GM12872 (cell line): ENCODE measurements at regions not wholly inside any gene's neighbourhood (a gene's known extent, or its start where the extent isn't known, plus 50 kb on each side); places are given as distances from the start of the nearest gene placed in this dataset.

Source experiments
- TF ChIP-seq, protein P1 (sequence below): IDR thresholded peaks from 3 replicates; pipeline ENCODE4 v1.5.1; 2011; ENCODE audit warnings: low read depth, mild to moderate bottlenecking, low read length, moderate library complexity; ENCODE audit not compliant: insufficient read depth

DNA sequence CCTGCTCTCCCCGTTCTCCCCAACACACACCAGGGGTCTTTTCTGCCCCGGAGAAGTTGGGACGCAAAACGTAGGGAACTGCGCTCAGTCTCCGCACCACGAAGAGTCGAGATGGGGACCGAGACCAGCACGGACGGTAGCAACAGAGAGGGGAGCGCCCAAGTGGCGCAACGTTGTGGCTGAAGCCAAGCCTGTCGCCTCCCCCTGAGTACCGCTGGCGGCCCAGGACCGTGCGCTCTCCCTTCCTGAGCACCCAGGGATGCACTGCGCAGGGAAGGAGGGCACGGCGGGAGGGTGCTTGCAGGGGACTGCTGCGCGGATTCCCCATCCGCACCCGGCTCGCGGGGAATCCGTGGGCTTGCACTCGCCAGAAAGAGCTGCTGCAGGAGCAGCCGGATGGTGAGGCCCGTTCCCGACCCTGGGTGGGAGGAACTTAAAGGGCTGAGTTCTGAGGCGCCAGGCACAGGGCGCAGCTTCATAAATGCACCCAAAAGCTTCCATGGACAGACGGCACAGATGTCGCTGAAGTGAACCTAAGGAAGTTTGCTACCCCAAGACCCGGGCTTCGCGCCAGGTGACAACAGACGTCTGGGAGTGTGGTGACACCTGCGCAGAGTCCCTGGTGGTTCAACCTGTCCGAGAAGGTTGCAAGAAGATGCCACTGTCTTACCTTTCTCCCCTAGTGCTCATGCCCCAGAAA, 178.7 kb downstream of the TBXT start:
- TF ChIP-seq, protein P1, sequence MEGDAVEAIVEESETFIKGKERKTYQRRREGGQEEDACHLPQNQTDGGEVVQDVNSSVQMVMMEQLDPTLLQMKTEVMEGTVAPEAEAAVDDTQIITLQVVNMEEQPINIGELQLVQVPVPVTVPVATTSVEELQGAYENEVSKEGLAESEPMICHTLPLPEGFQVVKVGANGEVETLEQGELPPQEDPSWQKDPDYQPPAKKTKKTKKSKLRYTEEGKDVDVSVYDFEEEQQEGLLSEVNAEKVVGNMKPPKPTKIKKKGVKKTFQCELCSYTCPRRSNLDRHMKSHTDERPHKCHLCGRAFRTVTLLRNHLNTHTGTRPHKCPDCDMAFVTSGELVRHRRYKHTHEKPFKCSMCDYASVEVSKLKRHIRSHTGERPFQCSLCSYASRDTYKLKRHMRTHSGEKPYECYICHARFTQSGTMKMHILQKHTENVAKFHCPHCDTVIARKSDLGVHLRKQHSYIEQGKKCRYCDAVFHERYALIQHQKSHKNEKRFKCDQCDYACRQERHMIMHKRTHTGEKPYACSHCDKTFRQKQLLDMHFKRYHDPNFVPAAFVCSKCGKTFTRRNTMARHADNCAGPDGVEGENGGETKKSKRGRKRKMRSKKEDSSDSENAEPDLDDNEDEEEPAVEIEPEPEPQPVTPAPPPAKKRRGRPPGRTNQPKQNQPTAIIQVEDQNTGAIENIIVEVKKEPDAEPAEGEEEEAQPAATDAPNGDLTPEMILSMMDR: no peak

- TF ChIP-seq, protein P1: no peak
Observed at GRCh38 chr6:165988302-165988756, 179.3 kb downstream of the TBXT start.

GRCh38 chr6:165987483-165988301, 180.0 kb downstream of the TBXT start:
- TF ChIP-seq, protein P1: no peak

DNA sequence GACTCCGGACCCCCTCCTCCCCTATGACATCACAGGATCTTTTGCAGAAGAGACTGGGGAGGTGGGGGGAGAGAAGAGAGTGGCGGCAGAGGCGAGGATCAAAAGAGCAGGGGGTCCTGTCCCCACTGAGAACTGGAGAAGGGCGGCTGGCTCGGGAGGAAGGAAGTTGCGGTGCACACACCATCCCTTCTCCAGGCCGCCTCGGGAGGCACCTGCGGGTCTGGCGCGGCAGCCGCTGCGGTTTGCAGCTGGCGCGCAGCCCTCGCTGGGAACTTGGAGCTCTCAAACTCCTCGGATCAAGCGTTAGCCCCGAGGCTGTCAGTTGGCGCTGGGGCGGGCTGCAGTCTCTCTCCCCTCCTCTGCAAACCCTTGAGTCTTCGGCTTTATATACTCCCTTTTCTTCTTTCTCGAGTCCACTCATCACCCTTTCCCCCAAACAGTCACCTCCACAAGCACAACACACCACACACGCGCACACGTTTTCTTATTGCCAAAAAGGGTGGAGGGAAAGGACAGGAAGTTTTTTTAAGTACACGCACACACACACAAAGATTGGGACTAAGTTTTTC, 180.7 kb downstream of the TBXT start:
- TF ChIP-seq, protein P1: no peak

DNA sequence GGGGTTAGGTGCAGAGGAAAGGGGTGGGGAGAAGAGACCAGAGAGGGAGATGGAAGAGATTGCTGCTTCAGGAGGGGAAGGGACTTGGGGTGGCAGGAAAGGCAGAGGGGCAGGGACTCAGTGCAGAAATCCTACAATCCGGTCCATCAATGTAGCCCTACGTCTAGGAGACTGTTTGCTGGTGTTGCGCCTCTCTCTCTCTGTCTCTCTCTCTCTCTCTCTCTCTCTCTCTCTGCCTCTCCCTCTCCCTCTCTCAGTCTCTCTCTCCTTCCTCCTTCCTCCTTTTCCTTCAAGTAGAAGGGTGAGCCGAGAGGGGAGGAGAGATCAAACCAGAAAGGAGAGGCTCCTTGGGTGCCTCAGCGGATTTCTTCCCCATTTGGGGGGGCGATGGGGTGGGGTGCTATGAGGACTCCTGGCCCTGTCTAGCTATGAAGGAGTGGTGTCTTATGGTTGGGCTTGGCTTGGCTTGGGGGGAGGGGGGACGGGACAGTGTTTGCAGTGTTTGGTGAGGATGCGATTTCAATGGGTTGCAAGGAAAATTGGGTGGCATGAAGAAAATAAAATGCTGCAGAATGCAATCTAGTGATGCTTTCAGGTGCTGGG, 181.2 kb downstream of the TBXT start:
- TF ChIP-seq, protein P1: no peak

DNA sequence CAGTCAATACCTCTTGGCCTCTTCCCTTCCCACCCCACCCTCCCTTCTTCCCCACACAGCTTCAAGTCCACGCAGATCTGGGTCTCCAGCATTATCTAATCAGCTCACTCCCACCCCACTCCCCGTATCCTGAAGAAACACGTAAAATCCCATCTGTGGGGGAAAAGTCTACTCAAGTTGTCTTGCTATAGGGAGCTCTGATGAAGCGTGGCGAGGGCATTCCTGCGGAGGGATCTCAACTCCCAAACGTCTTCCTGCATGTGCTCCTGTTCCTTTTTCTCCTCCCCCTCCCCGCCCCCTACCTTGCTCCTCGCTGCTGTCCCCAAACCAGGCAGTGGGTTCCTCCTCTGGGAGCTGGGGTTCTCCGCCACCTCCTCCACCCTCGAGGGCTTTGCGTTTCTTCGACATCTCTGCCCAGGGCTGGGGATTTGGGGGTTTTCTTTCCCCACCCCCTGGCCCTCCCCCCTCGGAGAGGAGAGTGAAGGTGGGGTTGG, 181.8 kb downstream of the TBXT start:
- TF ChIP-seq, protein P1: no peak
